Activated CD4-positive, alpha-beta T cell treated with anti-CD3 and anti-CD28 coated beads for 48 hours (primary cell): ENCODE measurements at regions not wholly inside any gene's neighbourhood (a gene's known extent, or its start where the extent isn't known, plus 50 kb on each side); places are given as distances from the start of the nearest gene placed in this dataset.

Experiments used
- DNase-seq: peaks from one replicate; pipeline ENCODE4 v3.0.0-alpha.2; 2020

- no peak for DNase-seq
These were observed 55.0 kb upstream of the EGLN3 start for GRCh38 chr14:34005901-34006300.

GRCh38 chr14:34004881-34005280 lies 54.0 kb upstream of the EGLN3 start:
- no peak for DNase-seq

GRCh38 chr14:34003691-34004090 lies 52.8 kb upstream of the EGLN3 start:
- DNase-seq = no peak

GRCh38 chr14:34003082-34003668 lies 52.3 kb upstream of the EGLN3 start:
- no peak for DNase-seq
